ENCODE measurements at regions not wholly inside any gene's neighbourhood (a gene's known extent, or its start where the extent isn't known, plus 50 kb on each side); places are given as distances from the start of the nearest gene placed in this dataset.

DNA sequence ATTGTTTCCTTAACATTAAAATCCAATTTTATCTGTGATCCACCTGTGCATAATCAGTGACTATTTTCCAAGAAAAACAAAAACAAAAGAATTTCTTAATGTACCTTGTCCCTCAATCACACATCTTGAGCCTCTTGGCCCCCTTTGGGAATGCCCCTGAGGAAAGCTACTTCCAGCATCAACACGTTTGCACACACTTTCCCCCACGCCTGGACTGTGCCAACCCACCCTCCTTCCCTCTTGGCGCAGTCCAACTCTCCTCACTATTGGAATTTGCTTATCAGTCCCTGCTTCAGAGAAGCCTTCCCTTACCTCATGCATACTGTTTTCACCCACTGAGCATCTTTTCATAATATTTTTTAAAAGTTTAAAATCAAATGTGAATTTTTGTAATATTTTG, 389.4 kb upstream of the NRSN1 start:
- CTCF ChIA-PET: interaction anchor here (0.6 kb wide), 1 partner anchor 69 kb away, joined by 3 read pairs; no protein-coding TSS in a partner anchor
- TF ChIP-seq, protein P1, sequence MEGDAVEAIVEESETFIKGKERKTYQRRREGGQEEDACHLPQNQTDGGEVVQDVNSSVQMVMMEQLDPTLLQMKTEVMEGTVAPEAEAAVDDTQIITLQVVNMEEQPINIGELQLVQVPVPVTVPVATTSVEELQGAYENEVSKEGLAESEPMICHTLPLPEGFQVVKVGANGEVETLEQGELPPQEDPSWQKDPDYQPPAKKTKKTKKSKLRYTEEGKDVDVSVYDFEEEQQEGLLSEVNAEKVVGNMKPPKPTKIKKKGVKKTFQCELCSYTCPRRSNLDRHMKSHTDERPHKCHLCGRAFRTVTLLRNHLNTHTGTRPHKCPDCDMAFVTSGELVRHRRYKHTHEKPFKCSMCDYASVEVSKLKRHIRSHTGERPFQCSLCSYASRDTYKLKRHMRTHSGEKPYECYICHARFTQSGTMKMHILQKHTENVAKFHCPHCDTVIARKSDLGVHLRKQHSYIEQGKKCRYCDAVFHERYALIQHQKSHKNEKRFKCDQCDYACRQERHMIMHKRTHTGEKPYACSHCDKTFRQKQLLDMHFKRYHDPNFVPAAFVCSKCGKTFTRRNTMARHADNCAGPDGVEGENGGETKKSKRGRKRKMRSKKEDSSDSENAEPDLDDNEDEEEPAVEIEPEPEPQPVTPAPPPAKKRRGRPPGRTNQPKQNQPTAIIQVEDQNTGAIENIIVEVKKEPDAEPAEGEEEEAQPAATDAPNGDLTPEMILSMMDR (conservative IDR thresholded peaks at IDR 0.05; ENCODE audit: low read depth): no peak

GRCh38 chr6:23747239-23747638, 378.8 kb upstream of the NRSN1 start:
- CTCF ChIA-PET: no interaction called here
- DNase-seq (ENCODE audit: low spot score): no peak
- no peak overlapping the region for H3K27ac ChIP-seq
- POLR2A ChIA-PET (ENCODE audit: low non-redundant PET): no interaction called here
- TF ChIP-seq, protein P1 (conservative IDR thresholded peaks at IDR 0.05; ENCODE audit: low read depth): no peak

More for the DNA sequence above, 389.4 kb upstream of the NRSN1 start:
- POLR2A ChIA-PET (ENCODE audit: low non-redundant PET): no interaction called here
- no peak overlapping the region for H3K27ac ChIP-seq
- no peak for DNase-seq (ENCODE audit: low spot score)

DNA sequence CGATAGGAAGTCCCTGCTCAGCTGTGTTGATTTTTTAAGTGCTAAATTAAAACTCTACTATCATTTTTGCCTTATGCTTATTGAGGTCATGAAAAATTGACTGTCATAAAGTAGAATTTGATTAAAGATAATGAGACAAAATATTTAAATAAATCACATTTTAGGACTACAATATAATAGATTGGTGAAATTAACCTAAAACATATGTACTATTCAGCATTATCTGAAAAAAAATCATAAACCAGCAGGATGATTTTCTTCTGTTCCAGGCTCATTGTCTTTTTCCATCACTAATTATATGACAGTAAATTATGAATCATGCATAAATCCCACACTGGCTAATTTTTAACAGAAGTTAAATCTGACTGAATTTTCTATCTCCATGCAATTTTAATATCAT, 373.6 kb upstream of the NRSN1 start:
- DNase-seq (ENCODE audit: low spot score): no peak
- CTCF ChIA-PET: no interaction called here
- POLR2A ChIA-PET (ENCODE audit: low non-redundant PET): no interaction called here
- no peak overlapping the region for H3K27ac ChIP-seq
- TF ChIP-seq, protein P1 (conservative IDR thresholded peaks at IDR 0.05; ENCODE audit: low read depth): no peak

GRCh38 chr6:23754197-23754596, 371.8 kb upstream of the NRSN1 start:
- H3K27ac ChIP-seq: no peak overlapping the region
- CTCF ChIA-PET: interaction anchor here (0.5 kb wide), 1 partner anchor 553 kb away, joined by 3 read pairs; no protein-coding TSS in a partner anchor
- POLR2A ChIA-PET (ENCODE audit: low non-redundant PET): no interaction called here
- TF ChIP-seq, protein P1 (conservative IDR thresholded peaks at IDR 0.05; ENCODE audit: low read depth): no peak
- no peak for DNase-seq (ENCODE audit: low spot score)

DNA sequence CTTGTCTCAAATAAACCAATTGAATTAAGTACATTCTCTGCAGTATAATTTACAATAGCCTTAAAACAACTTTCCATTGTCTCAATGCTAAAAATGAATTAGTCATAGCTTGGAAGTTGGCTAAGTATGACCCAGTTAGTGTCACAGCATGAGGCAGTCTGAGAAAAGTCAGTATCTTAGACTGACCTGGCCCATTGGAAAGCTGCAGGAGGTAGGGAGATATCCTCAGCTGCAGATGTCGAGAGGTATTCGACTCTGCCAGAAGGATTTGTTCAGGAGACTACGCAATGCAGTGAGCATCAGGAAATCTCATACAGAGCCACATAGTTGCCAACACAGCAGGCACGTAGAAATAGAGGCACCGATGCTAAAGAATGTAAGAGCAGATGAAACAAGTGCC, 350.9 kb upstream of the NRSN1 start:
- TF ChIP-seq, protein P1 (conservative IDR thresholded peaks at IDR 0.05; ENCODE audit: low read depth): no peak
- ChIA-PET CTCF (no interaction called here), POLR2A (ENCODE audit: low non-redundant PET) (no interaction called here)
- no peak overlapping the region for H3K27ac ChIP-seq
- no peak for DNase-seq (ENCODE audit: low spot score)

DNA sequence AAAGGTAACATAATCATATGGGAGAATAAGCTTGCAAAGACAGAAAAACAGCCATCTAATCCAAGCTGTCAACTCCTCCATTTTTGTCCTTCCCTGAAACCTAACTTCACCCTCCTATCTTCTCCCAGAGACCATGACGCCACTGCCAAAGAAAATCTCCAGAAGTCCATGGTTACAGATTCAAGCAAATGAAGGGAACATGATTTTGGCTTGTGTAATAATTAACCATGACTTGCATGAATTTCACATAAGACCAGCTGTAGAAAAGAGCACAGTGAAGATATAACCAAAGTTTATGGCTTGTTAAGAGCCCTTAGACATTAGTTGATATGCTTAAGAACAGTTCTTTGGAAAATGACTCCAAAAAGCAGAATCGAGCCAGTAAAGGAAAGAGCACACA, 342.1 kb upstream of the NRSN1 start:
- DNase-seq (ENCODE audit: low spot score): no peak
- POLR2A ChIA-PET (ENCODE audit: low non-redundant PET): no interaction called here
- H3K27ac ChIP-seq: no peak overlapping the region
- TF ChIP-seq, protein P1 (conservative IDR thresholded peaks at IDR 0.05; ENCODE audit: low read depth): no peak
- CTCF ChIA-PET: no interaction called here
